WI38 (cell line): ENCODE measurements at regions not wholly inside any gene's neighbourhood (a gene's known extent, or its start where the extent isn't known, plus 50 kb on each side); places are given as distances from the start of the nearest gene placed in this dataset.
"Not testable (repeated sequence)": the region's sequence is repeated elsewhere in the genome, so short reads cannot be mapped to it uniquely, and the experiment has no call there.

Source experiments
- H3K4me3 ChIP-seq: 2 replicates; pipeline ENCODE4 v1.5.1; 2011; ENCODE audit warnings: low read depth, mild to moderate bottlenecking, control low read depth, low read length
- TF ChIP-seq, protein P1 (sequence below): IDR thresholded peaks from 2 replicates; pipeline ENCODE4 v1.5.1; 2012; ENCODE audit warnings: low read depth, mild to moderate bottlenecking, control low read depth, low read length

DNA sequence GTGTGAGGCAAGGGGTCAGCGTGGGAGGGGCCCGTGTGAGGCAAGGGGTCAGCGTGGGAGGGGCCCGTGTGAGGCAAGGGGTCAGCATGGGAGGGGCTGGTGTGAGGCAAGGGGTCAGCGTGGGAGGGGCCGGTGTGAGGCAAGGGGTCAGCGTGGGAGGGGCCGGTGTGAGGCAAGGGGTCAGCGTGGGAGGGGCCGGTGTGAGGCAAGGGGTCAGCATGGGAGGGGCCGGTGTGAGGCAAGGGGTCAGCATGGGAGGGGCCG, 119.2 kb downstream of the SEPTIN14 start:
- H3K4me3 ChIP-seq = not testable (repeated sequence)

DNA sequence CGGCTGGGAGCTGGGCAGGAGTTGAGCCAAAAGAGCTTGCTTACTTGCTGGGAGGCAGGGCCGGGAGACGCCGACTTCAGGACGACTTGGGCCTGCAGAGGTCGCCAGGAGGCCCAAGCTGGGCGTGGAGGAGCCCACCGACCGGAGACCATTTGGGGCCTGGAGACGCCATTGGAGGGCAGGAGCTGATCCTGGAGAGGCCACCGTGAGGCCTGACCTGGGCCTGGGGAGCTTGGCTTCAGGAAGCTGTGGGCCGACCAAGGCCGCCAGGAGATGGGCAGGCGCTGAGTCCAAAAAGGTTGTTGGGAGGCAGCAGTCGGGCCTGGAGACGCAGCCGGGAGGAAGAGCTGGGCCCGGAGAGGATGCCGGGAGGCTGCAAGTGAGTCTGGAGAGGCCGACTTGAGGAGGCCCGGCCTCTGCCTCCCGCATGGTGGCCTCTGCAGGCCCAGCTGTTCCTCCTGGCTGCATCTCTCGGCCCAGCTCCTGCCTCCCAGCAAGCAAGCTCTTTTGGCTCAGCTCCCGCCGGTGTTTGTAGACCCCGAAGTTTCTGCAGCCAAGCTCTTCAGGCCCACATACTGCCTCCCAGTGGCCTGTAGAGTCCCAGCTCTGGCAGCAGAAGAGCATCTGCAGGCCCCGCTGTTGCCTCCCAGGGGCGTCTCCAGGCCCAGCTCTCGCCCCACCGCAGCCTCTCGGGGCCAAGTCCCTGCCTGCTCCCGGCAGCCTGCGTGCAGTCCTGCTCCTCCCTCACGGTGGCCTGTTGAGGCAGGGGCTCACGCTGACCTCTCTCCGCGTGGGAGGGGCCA, 119.7 kb downstream of the SEPTIN14 start:
- H3K4me3 ChIP-seq = not testable (repeated sequence)

DNA sequence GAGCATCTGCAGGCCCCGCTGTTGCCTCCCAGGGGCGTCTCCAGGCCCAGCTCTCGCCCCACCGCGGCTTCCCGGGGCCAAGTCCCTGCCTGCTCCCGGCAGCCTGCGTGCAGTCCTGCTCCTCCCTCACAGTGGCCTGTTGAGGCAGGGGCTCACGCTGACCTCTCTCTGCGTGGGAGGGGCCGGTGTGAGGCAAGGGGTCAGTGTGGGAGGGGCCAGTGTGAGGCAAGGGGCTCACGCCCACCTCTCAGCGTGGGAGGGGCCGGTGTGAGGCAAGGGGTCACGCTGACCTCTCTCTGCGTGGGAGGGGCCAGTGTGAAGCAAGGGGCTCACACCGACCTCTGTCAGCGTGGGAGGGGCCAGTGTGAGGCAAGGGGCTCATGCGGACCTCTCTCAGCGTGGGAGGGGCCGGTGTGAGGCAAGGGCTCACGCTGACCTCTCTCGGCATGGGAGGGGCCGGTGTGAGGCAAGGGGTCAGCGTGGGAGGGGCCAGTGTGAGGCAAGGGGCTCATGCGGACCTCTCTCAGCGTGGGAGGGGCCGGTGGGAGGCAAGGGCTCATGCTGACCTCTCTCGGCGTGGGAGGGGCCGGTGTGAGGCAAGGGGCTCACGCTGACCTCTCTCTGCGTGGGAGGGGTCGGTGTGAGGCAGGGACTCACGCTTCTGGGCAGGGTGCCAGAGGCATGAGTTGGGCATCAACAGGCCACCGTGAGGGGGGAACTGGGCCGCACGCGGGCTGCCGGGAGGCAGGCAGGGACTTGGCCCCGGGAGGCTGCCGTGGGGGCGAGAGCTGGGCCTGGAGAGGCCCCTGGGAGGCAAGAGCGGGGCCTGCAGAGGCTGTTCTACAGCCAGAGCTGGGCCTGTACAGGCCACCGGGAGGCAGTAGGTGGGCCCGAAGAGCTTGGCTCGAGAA, 120.6 kb downstream of the SEPTIN14 start:
- not testable (repeated sequence) for H3K4me3 ChIP-seq

DNA sequence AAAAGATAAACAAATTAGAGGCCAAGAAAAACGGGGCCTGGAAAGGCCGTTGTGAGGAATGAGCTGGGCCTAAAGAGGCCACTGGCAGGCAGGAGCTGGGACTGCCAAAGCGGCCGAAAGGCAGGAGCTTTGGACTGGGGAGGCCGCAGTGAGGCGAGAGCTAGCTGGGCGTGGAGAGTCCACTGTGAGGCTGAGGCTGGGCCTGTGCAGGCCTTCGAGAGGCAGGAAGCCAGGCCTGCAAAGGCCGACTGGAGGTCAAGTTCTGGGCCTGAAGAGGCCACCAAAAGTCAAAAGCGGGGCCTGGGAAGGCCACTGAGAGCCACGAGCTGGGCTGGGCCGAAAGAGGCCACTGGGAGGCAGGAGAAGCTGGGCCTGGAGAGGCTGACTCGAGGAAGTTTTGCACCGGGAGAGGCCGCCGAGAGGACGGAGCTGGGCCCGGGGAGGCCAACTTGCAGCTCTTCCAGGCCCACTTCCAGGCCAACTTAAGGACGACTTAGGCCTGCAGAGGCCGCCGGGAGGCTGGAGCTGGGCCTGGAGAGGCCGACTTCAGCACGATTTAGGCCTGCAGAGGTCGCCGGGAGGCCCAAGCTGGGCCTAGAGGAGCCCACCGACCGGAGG, 121.8 kb downstream of the SEPTIN14 start:
- H3K4me3 ChIP-seq = not testable (repeated sequence)

DNA sequence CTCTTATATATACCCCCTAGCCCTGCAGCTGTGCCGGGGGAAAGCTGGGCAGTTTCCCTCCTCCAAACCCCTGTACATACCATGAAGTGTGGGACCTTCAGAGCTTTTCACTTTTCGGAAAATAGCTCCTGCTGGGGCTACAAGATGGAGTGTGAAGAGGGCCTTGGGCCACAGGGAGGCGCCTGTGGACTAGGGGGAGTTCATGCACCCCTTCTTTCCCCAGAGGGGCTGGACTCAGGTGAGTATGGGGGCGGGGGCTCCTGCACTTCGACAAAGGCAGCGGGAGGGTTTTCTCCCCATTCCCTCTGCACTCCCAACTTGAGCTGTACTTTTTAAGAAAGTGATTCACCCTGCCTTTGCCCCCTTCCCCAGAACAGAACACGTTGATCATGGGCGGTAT, 122.5 kb downstream of the SEPTIN14 start:
- not testable (repeated sequence) for H3K4me3 ChIP-seq

DNA sequence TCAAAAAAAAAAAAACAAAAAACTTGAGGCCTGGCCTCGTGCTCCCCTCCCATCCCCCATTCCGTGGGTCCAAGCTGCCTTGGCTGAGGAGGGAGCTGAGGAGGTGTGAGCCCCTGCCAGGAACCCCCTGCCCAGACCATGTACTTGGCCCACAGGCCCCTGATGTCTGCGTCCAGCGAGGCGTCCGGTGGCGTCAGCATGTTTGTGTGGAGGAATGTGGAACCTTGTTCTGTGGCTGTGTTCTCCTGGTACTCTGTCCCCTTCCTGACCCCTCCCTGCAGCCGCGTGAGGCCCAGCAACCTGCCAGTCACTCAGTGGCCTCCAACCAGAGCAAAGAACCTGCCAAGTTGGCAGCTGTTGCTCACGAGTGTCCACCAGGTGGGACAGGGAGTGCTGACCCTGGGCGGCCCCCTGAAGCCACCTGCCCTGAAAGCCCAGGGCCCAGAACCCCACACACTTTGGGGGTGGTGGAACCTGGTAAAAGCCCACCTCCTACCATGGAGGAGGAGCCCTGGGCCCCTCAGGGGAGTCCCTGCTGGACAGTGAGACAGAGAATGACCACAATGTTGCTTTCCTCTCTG, 125.8 kb downstream of the SEPTIN14 start:
- H3K4me3 ChIP-seq = not testable (repeated sequence)

DNA sequence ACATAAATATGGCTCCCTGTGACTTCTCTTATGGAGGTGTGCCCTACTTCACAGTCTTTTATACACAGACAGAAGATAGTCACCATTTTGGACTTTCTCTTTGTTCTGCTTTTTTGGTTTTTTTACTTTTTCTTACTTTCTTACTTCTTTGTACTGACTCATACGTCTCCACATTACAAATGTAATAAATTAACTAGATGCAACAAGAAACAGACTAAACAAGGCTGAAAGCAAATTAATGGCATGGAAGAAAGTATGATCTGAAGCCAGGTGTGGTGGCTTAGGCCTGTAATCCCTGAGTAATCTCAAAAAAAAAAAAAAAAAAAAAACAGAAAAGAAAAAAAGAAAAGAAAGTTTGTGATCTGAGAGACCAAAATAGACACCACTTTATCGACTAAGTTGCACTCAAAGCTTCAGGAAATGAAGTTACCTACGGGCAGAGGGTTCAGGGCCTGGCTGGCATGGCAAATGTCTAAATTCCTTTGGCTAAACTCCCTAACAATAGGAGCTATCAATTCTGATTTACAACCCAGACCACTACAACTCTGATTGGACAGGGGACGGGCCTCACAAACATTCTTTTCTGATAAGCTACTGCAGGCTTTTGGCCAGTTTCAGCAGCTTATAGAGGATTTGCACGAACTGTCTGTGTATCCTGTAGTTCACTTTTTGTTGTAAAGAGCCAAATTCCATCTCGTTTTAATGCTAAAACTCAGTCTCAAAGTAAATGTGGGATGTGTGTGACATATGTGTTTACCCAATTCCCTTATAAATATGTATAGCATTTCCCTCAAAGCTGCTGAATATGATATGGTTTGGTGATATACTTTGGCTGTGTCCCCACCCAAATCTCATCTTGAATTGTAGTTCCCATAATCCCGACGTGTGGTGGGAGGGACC, 129.1 kb downstream of the SEPTIN14 start:
- TF ChIP-seq, protein P1, sequence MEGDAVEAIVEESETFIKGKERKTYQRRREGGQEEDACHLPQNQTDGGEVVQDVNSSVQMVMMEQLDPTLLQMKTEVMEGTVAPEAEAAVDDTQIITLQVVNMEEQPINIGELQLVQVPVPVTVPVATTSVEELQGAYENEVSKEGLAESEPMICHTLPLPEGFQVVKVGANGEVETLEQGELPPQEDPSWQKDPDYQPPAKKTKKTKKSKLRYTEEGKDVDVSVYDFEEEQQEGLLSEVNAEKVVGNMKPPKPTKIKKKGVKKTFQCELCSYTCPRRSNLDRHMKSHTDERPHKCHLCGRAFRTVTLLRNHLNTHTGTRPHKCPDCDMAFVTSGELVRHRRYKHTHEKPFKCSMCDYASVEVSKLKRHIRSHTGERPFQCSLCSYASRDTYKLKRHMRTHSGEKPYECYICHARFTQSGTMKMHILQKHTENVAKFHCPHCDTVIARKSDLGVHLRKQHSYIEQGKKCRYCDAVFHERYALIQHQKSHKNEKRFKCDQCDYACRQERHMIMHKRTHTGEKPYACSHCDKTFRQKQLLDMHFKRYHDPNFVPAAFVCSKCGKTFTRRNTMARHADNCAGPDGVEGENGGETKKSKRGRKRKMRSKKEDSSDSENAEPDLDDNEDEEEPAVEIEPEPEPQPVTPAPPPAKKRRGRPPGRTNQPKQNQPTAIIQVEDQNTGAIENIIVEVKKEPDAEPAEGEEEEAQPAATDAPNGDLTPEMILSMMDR = no peak
- no peak overlapping the region for H3K4me3 ChIP-seq

DNA sequence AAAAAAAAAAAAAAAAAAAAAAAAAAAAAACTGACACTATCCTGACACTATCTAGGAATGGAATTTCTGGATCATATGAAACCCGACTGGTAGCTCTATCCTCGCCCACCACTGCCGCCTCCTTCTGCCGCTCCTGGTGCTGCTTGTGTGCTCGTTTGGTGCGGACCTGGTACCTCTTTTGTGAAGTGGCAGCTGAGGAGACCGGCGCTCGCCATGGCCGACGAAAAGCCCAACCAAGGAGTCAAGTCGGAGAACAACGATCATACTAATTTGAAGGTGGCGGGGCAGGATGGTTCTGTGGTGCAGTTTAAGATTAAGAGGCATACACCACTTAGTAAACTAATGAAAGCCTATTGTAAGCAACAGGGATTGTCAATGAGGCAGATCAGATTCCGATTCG, 130.6 kb downstream of the SEPTIN14 start:
- TF ChIP-seq, protein P1 = no peak

DNA sequence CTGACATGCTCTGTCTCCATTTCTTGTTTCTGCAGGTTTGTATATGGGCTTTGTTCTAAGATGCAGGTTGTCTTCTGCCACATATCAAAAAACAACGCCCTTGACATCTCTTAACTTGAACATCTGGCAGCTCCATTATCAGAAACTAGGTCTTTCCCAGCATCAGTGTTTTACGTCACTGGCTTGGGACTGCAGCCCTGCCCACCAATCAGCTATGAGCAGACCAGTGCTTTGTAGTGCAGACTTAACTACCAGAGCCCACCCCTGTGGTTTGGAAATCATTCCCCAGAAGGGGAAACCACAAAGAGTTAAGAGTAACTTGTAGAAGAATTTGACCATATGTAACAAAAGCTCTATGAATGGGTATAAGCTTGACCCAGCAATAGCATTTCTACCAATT, 132.4 kb downstream of the SEPTIN14 start:
- H3K4me3 ChIP-seq = no peak overlapping the region

More for the DNA sequence above, 130.6 kb downstream of the SEPTIN14 start:
- no peak overlapping the region for H3K4me3 ChIP-seq

More for the DNA sequence above, 132.4 kb downstream of the SEPTIN14 start:
- TF ChIP-seq, protein P1 = no peak
